Stimulated activated CD8-positive, alpha-beta memory T cell treated with anti-CD3 and anti-CD28 coated beads, Interleukin-12 subunit alpha, Interleukin-12 subunit beta, amount 100 ng/mL, for 4 hours (primary cell): ENCODE measurements at regions not wholly inside any gene's neighbourhood (a gene's known extent, or its start where the extent isn't known, plus 50 kb on each side); places are given as distances from the start of the nearest gene placed in this dataset.

Experiments used
- DNase-seq: peaks from one replicate; pipeline ENCODE4 v3.0.0-alpha.2; 2020; ENCODE audit warnings: low read depth

- DNase-seq, result no peak
Observed at GRCh38 chr6:2426561-2427340, 181.3 kb upstream of the GMDS start.

- DNase-seq, result no peak
Observed at GRCh38 chr6:2416128-2416712, 170.8 kb upstream of the GMDS start.

GRCh38 chr6:2414885-2415547 lies 169.6 kb upstream of the GMDS start:
- no peak for DNase-seq

- no peak for DNase-seq
Observed at GRCh38 chr6:2412731-2413130, 167.3 kb upstream of the GMDS start.

- DNase-seq, result no peak
Observed at GRCh38 chr6:2410656-2411380, 165.4 kb upstream of the GMDS start.

- no peak for DNase-seq
Observed at GRCh38 chr6:2407525-2407924, 162.1 kb upstream of the GMDS start.

GRCh38 chr6:2404211-2404929 lies 159.0 kb upstream of the GMDS start:
- no peak for DNase-seq

GRCh38 chr6:2403546-2403945 lies 158.1 kb upstream of the GMDS start:
- no peak for DNase-seq

GRCh38 chr6:2396846-2397630 lies 151.6 kb upstream of the GMDS start:
- no peak for DNase-seq

GRCh38 chr6:2396042-2396657 lies 150.7 kb upstream of the GMDS start:
- no peak for DNase-seq

- DNase-seq, result no peak
Observed at GRCh38 chr6:2388554-2389324, 143.3 kb upstream of the GMDS start.

GRCh38 chr6:2387445-2387844 lies 142.0 kb upstream of the GMDS start:
- DNase-seq, result no peak

GRCh38 chr6:2385471-2385983 lies 140.1 kb upstream of the GMDS start:
- no peak for DNase-seq

GRCh38 chr6:2384528-2384927 lies 139.1 kb upstream of the GMDS start:
- no peak for DNase-seq

- no peak for DNase-seq
Observed at GRCh38 chr6:2381872-2382661, 136.7 kb upstream of the GMDS start.

GRCh38 chr6:2378891-2379652 lies 133.7 kb upstream of the GMDS start:
- no peak for DNase-seq

- DNase-seq, result no peak
Observed at GRCh38 chr6:2378046-2378657, 132.7 kb upstream of the GMDS start.
